Kidney (tissue), 13 donors: ENCODE measurements at regions not wholly inside any gene's neighbourhood (a gene's known extent, or its start where the extent isn't known, plus 50 kb on each side); places are given as distances from the start of the nearest gene placed in this dataset.

Source experiments
- DNase-seq, 5 donors: peaks; one replicate each; pipeline ENCODE4 v3.0.0-alpha.2; 2013 to 2020
- FAIRE-seq: peaks from 2 replicates; lab custom pipeline; 2012; peaks lifted over from hg19 to GRCh38; lab: Jason Lieb, UNC
- H3K27ac ChIP-seq, 2 donors: one replicate each; pipeline ENCODE4 v1.7.0; 2013; ENCODE audit warnings: low read depth in 2 of 2, low read length in 2 of 2, inconsistent platforms in 1 of 2
- H3K27me3 ChIP-seq: one replicate; pipeline ENCODE4 v1.7.1; 2013; ENCODE audit warnings: low read length, inconsistent platforms; ENCODE audit not compliant: control insufficient read depth, insufficient read depth
- H3K36me3 ChIP-seq, 3 donors: one replicate each; pipeline versions ENCODE4 v1.7.0 to v1.7.1; 2013; ENCODE audit warnings: low read length in 3 of 3, control low read depth in 1 of 3, inconsistent platforms in 1 of 3; ENCODE audit not compliant: insufficient read depth in 3 of 3, control insufficient read depth in 2 of 3
- H3K4me1 ChIP-seq, 3 donors: one replicate each; pipeline versions ENCODE4 v1.7.0 to v1.7.1; 2013; ENCODE audit warnings: low read length in 3 of 3, inconsistent platforms in 1 of 3, low read depth in 1 of 3; ENCODE audit not compliant: control insufficient read depth in 2 of 3, insufficient read depth in 2 of 3
- H3K4me3 ChIP-seq, 3 donors: one replicate each; pipeline versions ENCODE4 v1.7.0 to v1.8.1; 2013; ENCODE audit warnings: low read length in 3 of 3, control low read depth in 1 of 3, inconsistent platforms in 1 of 3
- H3K9ac ChIP-seq, 3 donors: one replicate each; pipeline versions ENCODE4 v1.7.0 to v1.7.1; 2013; ENCODE audit warnings: low read length in 3 of 3, control low read depth in 1 of 3, inconsistent platforms in 1 of 3
- H3K9me3 ChIP-seq, 3 donors: one replicate each; pipeline versions ENCODE4 v1.7.0 to v1.7.1; 2013; ENCODE audit warnings: low read length in 3 of 3, control low read depth in 1 of 3, inconsistent platforms in 1 of 3; ENCODE audit not compliant: control insufficient read depth in 2 of 3, insufficient read depth in 1 of 3
- intact Hi-C: fragments of 100-400 bp; cut with DNase I; formaldehyde crosslinking; loops from one replicate; pipeline ENCODE4 v1.11.1; 2022
- TF ChIP-seq, protein P1 (sequence below): IDR thresholded peaks from 3 replicates; pipeline ENCODE4 v1.5.1; 2012; ENCODE audit warnings: mild to moderate bottlenecking, moderate library complexity, borderline replicate concordance; ENCODE audit not compliant: insufficient read depth; ENCODE audit errors: extremely low read depth
- donor health status: control.
- donor health status: control.
- donor health status: control.
- donor health status: control.
- donor health status: control.
- donor health status: DM: yes; HTN: yes; CAD: no.
- donor health status: Normal renal cell carcinoma (clear cell type).

DNA sequence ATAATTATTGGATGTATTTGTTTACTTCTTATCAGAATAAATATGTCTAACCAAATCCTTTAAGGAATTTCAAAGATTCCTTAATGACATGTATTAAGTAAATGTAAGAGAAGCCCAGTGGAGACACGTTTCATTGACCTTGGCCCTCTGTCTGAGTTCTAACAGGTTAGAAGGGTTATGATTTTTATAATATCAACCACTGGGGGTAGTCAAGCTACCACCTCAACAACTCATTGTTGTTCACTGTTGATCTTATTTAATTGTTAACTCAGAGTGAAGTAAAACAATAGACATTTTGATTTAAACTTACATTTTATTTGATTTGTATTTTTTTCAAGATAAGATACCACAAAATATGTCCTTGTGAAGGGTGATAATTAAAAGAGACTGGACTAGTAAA is 499.2 kb upstream of the COX7C start:
- no peak for FAIRE-seq
- H3K4me3 ChIP-seq: no peak overlapping the region
- no peaks in the 10 kb centered on the region for H3K27me3 ChIP-seq
- no peaks in the 10 kb centered on the region for H3K9me3 ChIP-seq
- no peaks in the 10 kb centered on the region for H3K4me1 ChIP-seq
- H3K36me3 ChIP-seq: no peaks in the 10 kb centered on the region
- TF ChIP-seq, protein P1, sequence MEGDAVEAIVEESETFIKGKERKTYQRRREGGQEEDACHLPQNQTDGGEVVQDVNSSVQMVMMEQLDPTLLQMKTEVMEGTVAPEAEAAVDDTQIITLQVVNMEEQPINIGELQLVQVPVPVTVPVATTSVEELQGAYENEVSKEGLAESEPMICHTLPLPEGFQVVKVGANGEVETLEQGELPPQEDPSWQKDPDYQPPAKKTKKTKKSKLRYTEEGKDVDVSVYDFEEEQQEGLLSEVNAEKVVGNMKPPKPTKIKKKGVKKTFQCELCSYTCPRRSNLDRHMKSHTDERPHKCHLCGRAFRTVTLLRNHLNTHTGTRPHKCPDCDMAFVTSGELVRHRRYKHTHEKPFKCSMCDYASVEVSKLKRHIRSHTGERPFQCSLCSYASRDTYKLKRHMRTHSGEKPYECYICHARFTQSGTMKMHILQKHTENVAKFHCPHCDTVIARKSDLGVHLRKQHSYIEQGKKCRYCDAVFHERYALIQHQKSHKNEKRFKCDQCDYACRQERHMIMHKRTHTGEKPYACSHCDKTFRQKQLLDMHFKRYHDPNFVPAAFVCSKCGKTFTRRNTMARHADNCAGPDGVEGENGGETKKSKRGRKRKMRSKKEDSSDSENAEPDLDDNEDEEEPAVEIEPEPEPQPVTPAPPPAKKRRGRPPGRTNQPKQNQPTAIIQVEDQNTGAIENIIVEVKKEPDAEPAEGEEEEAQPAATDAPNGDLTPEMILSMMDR: no peak
- intact Hi-C loops: no loop called here
- H3K9ac ChIP-seq: no peak overlapping the region
- H3K27ac ChIP-seq: no peak overlapping the region
- DNase-seq: no peak

DNA sequence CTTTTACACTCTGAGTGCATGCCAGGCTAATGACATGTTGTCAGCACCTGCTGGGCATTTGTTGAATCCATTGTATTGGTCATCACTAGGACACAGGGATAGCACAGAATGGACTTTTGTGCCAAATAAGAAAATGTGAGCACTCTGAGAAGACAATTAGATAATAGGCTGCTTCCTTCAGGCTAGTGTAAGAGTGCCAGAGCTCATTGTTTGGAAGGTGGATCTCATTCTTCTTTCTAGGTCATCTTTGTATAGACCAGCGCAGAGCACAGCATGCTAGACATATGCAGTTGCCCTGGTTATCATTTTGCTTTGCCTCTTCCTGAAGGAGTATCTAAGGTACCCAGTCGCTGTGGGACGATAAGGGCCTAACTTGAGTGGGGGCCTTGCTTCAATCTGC is 493.4 kb upstream of the COX7C start:
- no peak overlapping the region for H3K27ac ChIP-seq
- no peaks in the 10 kb centered on the region for H3K36me3 ChIP-seq
- H3K27me3 ChIP-seq: no peaks in the 10 kb centered on the region
- FAIRE-seq (no peak), DNase-seq (no peak)
- H3K4me3 ChIP-seq: no peak overlapping the region
- H3K9ac ChIP-seq: no peak overlapping the region
- H3K9me3 ChIP-seq: no peaks in the 10 kb centered on the region
- TF ChIP-seq, protein P1: no peak
- intact Hi-C loops: no loop called here
- no peaks in the 10 kb centered on the region for H3K4me1 ChIP-seq

DNA sequence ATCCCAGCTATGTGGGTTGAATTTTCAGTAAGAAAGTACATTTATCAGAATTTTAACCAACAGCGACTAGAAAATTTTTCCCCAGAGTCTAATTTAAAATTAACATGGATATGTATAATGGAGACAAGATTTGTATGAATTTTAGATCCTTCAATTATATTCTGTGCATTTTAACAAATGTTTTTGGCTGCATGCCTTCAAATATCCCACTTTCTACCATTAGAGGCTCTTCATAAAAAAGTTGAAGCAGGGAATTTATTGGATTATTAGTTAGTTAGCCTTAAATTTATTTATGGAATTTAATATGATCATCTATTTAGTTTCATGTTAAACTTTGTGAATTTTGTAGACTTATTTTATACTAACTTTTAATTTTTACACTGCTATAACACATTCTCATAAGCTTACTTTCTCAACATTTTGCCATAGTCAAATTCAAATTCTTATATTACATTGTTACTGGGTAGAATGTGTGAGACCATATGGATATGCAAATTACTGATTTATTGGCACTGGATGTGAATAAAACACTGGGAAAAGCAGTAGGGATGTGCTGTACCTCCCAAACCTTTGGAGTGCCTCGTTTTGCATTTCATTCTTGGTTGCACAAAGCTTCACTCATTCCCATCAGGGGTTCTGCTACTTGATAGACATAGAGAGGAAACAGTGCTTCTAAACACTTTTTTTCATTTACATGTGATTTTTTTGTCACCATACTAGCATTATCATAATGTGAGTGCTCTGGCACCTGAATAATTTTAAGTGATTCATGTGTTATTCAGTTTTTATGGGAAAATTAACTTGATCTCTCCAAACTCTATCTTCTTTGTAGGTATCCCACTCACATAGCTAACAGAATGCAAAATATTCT is 491.8 kb upstream of the COX7C start:
- H3K27me3 ChIP-seq: no peaks in the 10 kb centered on the region
- no peak for FAIRE-seq
- H3K4me1 ChIP-seq: no peaks in the 10 kb centered on the region
- TF ChIP-seq, protein P1: no peak
- no peak overlapping the region for H3K27ac ChIP-seq
- no peak overlapping the region for H3K4me3 ChIP-seq
- no peaks in the 10 kb centered on the region for H3K36me3 ChIP-seq
- intact Hi-C loops: no loop called here
- no peaks in the 10 kb centered on the region for H3K9me3 ChIP-seq
- no peak for DNase-seq
- no peak overlapping the region for H3K9ac ChIP-seq
